NCI-H2171 treated with DMSO at 0.1 percent for 48 hours (cell line): ENCODE measurements at regions not wholly inside any gene's neighbourhood (a gene's known extent, or its start where the extent isn't known, plus 50 kb on each side); places are given as distances from the start of the nearest gene placed in this dataset.
A peak's percentile ranks its signal among the peaks of the same experiment; 100 is the strongest.
"Not testable (repeated sequence)": the region's sequence is repeated elsewhere in the genome, so short reads cannot be mapped to it uniquely, and the experiment has no call there.

Experiments
- DNase-seq: peaks from one replicate; lab custom pipeline; 2025; lab: John Stamatoyannopoulos, UW

DNA sequence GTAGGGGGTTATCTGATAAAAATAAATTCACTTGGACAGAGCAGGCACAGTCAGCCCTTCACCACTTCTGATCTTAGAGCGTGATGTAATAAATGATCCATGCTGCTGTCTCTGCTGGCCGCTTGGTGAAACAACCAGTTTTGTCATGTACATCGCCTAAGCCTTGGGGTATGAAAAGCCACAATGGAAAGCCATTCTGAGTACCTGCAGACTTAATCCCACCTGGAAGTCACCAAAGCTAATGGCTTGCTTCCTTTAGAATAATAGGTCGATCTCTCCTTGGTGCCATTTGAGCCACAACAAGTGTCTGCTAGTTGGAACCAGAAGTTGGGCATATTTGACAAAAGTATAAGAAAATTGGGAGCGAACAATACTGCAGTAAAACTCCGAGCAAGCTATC is 1649.7 kb upstream of the SPRY2 start:
- DNase-seq, result no peak

GRCh38 chr13:81988567-81988966 is 1647.6 kb upstream of the SPRY2 start:
- DNase-seq, result no peak

- DNase-seq, result no peak
Measured at GRCh38 chr13:81987677-81988357, 1646.9 kb upstream of the SPRY2 start.

DNA sequence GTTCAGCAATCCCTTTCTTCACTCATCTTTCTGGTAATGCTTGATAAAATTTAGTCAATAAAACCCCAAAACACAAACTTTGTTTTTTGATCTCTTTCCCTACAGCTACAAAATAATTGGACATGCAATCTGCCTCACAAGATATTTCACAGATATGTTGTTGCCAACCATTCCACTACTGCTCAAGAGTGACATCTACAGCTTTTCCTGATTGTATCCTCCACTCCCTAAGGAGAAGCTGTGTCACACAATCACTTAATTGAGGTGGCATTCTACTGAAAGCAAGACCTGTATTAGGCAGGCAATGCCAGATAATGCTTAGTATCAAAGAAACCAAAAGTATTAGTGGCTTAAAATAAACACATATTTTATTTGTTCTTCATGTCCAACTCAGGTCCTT is 1646.2 kb upstream of the SPRY2 start:
- no peak for DNase-seq

DNA sequence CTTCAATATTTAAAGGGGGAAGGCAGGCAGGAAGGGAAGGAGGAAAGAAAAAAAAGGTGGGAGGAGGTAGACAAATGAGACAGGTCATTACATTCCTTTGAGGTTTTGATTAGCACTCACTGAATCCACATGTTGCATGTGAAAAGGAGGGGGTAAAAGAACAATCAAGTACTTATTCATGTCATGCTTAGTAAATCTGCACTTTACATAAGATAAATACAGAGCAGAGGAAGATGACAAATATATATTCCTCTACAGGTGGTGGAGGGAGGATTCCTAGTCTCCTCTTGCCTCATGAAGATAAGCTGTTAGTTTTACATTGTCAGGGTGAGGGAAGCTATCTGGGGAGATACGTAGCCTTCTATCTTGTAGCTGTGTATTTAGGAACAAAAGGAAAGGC is 1645.4 kb upstream of the SPRY2 start:
- DNase-seq, result no peak

DNA sequence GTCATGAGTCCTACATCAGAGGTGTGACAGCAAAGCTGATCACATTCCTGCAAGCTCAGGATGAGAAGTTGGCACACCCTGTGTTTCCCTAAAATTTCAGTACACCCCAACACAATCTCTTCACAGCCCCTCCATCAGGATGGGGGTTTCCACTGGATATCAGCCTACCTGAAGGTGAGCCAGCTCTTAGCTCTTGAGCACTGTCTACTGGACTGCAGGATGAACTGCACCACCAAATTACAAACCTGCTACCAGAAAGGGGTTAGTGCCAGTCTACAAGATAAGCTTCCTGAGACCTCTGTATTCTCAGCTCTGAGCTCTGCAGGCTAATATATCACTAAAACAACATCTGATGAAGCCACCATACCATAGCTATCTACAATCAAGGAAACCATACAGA is 1616.2 kb upstream of the SPRY2 start:
- DNase-seq, result no peak

DNA sequence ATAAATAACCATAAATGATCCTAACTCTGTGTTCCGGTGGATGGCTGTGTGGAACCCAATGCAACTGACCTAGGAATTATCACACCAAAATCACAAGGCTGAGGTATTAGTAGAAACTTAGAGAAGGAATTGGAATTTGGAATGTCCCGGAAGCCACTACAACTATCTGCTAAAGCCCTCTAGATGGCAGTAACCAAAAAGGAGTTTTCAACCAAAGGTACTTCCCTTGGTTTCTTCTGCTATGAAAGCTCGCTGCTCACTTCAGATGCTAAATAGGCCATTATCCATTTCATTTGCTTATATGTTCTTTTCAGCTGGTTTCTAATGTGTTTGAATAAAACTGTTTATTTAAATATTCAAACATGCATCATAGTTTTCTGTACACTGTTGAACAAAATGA is 1589.1 kb upstream of the SPRY2 start:
- peak; percentile 58 for DNase-seq

GRCh38 chr13:81927347-81927746 is 1586.4 kb upstream of the SPRY2 start:
- no peak for DNase-seq

DNA sequence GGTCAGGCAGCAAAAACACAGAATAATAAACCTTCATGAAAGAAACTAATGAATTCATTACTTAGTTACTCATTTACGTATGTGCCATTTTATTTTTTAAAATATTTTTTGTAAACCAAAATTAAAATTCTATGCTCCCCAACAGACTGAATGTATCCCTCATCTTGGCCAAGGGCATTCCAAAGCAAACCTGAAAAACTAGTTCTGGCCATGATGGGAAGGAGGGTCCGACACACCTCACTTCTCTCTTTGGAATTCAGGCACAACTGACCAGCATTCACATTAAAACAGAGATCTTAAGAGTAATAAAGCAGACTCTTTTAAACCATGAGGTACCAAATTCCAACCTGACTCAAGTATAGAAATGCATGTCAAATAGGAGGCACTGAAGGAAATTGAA is 1576.9 kb upstream of the SPRY2 start:
- no peak for DNase-seq

DNA sequence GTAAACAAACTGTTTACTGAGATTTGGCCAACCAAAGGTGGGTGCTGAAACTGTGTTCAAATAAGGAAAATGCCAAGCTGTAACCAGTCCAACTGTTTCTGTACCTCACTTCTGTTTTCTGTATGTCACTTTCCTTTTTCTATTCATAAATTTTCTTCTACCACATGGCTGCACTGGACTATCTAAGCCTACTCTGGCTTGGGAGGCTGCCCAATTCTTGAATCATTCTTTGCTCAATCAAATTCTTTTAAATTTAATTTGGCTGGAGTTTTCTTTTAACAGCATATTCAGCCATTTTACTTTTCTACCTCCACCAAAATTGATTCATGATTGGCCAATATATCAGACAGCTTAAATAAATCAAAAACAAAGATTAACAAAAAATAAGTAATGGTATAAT is 1575.5 kb upstream of the SPRY2 start:
- DNase-seq, result no peak

DNA sequence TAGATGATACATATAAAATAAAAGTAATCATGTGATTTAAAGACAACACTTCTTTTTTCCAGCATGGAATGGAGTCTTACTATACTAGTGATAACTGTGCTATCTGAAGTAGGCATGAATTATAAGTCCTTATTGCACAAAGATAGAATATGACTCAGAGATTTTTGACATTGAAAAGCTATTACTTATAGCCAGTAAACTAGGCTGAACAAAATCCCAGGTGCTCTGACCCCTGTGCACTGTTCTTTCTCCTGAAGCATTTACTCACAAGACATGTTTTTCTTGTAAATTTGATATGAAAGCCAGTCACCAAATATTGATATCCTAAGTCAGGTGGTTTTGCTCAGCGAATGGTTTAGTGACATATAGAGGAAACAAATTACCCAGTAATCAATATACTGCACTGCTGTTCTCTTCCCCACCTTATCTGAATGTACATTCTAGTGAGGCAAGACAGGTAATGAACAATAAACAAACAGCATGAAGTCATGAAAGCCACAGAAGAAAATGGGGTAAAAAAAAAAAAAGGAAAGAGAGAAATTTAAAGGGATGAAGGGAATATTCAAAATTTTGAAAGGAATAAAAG is 1567.0 kb upstream of the SPRY2 start:
- DNase-seq, result no peak

GRCh38 chr13:81888855-81889254 is 1547.9 kb upstream of the SPRY2 start:
- no peak for DNase-seq

- no peak for DNase-seq
Measured at GRCh38 chr13:81874681-81875661, 1534.0 kb upstream of the SPRY2 start.

DNA sequence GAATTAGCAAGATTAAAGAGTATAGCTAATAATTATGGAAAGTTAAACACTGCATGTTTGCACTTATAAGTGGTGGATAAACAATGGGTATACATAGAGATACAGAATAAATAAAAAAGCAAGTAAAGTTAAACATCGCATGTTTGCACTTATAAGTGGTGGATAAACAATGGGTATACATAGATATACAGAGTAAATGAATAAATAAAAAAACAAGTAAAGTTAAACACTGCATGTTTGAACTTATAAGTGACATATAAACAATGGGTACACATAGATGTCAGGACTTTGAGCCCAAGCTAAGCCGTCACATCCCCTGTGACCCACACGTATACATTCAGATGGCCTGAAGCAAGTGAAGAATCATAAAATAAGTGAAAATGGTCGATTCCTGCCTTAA is 1533.3 kb upstream of the SPRY2 start:
- no peak for DNase-seq

DNA sequence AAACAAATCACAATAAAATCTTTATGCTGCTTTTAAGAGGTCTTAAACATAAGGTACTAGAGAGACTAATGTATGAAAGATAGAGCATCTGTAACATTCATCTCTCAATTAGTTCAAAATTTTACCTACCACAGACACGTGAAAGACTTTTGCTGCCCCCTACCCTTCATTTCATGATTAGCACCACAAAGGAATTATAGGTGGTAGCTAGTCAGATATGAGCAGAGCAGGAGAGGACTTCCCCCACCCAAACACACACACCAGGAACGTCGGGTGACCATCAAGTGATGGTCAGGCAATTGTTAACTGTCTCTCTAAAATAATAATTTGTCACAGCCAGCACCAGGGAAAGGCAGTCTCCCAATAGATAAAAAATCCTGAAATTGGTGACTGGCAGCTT is 1531.7 kb upstream of the SPRY2 start:
- DNase-seq, result peak; percentile 28

DNA sequence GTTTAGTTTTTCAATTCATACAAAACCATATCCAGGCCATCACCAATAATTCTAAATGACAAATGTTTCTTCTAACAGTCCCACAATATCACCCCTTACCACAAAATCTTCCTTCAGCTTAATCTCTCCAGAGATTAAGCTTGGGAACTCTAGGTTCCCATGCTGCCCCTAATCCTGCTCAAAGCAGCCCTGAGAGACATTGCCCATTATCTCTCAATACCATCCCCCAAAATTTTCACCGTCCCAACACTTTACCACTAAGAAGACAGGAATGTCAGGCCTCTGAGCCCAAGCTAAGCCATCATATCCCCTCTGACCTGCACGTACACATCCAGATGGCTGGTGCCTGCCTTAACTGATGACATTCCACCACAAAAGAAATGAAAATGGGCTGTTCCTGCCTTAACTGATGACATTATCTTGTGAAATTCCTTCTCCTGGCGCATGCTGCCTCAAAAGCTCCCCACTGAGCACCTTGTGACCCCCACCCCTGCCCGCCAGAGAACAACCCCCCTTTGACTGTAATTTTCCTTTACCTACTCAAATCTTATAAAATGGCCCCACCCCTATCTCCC is 1530.9 kb upstream of the SPRY2 start:
- DNase-seq, result not testable (repeated sequence)

DNA sequence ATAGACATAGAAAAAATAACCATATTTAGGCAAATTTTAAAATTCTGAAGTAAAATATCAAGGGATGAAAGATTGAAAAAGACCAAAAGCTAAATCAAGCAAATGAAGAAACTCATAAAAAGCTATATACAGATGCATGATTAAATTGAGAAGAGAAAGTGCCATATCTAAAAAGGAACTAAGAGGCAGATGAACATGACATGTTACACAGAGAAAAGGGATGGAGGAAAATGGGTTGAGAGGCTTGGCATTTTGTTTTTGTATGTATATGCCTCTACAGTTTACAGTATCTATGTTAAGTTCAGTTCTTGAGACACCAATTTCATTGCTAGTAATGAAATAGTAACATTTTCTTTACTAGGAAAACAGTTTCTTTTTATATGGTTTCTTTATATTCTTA is 1507.4 kb upstream of the SPRY2 start:
- no peak for DNase-seq

DNA sequence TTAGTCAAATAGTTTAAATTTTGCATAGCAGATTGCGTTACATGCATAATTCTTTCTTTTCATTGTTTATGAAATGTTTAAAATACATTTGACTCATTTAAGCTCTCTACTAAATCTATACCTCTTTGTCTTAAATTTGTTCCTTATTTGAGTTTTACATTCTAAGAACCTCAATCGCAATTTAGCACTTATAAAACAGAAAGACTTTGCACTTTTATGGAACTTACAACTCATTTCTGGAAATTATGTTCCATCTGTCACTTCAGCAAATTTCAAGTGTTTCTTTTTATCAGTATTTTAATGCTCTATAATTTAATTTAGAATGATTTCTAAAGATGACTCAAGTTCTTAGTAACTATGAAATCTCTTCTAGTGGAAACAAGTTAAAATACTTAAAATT is 1505.8 kb upstream of the SPRY2 start:
- no peak for DNase-seq

- DNase-seq, result no peak
Measured at GRCh38 chr13:81821259-81821658, 1480.3 kb upstream of the SPRY2 start.

- DNase-seq, result no peak
Measured at GRCh38 chr13:81800433-81800832, 1459.5 kb upstream of the SPRY2 start.

DNA sequence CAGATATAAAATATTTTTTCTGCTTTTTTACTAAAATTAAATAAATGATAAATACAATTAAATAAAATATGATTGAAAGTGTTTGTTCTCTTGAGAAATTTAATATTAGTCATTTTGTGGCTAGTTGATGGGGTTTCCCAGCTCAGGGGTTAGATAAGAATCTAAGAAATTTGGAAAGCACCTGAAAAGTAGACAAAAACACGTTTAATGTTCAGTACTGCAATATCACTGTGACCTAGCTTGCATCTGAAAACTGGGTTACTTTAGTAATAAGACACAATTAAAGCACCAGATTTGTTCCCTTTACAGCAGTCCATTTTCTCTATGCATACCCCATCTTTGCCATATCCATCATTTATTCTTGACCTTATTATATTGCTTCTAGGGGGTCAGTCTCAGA is 1454.8 kb upstream of the SPRY2 start:
- no peak for DNase-seq

- DNase-seq, result no peak
Measured at GRCh38 chr13:81791641-81792040, 1450.7 kb upstream of the SPRY2 start.

DNA sequence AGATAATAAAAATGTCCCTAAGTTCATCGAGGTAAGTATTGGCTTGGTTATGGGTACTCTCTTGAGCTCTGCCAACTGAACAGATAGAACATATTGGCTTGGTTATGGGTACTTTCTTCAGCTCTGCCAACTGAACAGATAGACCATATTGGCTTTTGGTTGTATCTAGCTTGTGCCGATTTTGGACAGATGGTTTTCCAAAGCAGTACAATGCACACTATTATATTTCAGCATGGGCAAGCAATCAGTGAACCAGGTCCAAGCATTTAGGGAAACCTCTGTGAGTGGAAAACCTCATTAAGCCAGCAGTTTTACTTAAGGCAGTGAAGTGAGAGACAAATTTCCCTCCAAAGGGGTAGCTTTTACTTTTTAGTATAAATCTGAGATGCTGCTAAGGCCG is 1440.5 kb upstream of the SPRY2 start:
- DNase-seq, result peak; percentile 3
